GM19025 (cell line): ENCODE measurements at regions not wholly inside any gene's neighbourhood (a gene's known extent, or its start where the extent isn't known, plus 50 kb on each side); places are given as distances from the start of the nearest gene placed in this dataset.

Source experiments
- ATAC-seq: cut with Tn5 transposase; IDR thresholded peaks from one replicate; pipeline ENCODE4 v1.9.1; 2021; ENCODE audit warnings: mild to moderate bottlenecking, low read depth, moderate library complexity; ENCODE audit not compliant: unreplicated experiment

- no peak for ATAC-seq
These were observed 213.7 kb upstream of the BMP4 start for GRCh38 chr14:54170301-54170700.

GRCh38 chr14:54172114-54172513, 215.5 kb upstream of the BMP4 start:
- ATAC-seq, result no peak

GRCh38 chr14:54172562-54172961, 215.9 kb upstream of the BMP4 start:
- ATAC-seq, result no peak

GRCh38 chr14:54173802-54174201, 217.2 kb upstream of the BMP4 start:
- ATAC-seq, result no peak

- ATAC-seq, result no peak
These were observed 217.8 kb upstream of the BMP4 start for GRCh38 chr14:54174457-54174856.

GRCh38 chr14:54175298-54175942, 218.8 kb upstream of the BMP4 start:
- no peak for ATAC-seq

- no peak for ATAC-seq
These were observed 219.8 kb upstream of the CDKN3 start for GRCh38 chr14:54177019-54177418.

- no peak for ATAC-seq
These were observed 218.9 kb upstream of the CDKN3 start for GRCh38 chr14:54177641-54178621.

GRCh38 chr14:54182419-54183045, 214.3 kb upstream of the CDKN3 start:
- ATAC-seq, result no peak

GRCh38 chr14:54186821-54187763, 209.7 kb upstream of the CDKN3 start:
- no peak for ATAC-seq

- no peak for ATAC-seq
These were observed 208.6 kb upstream of the CDKN3 start for GRCh38 chr14:54188064-54188666.

- ATAC-seq, result no peak
These were observed 207.5 kb upstream of the CDKN3 start for GRCh38 chr14:54189333-54189732.

GRCh38 chr14:54189748-54190354, 207.0 kb upstream of the CDKN3 start:
- ATAC-seq, result no peak

GRCh38 chr14:54191846-54192245, 205.0 kb upstream of the CDKN3 start:
- no peak for ATAC-seq

GRCh38 chr14:54192610-54193009, 204.2 kb upstream of the CDKN3 start:
- no peak for ATAC-seq

- no peak for ATAC-seq
These were observed 202.9 kb upstream of the CDKN3 start for GRCh38 chr14:54193871-54194270.

- no peak for ATAC-seq
These were observed 202.3 kb upstream of the CDKN3 start for GRCh38 chr14:54194501-54194900.

GRCh38 chr14:54197369-54197768, 199.4 kb upstream of the CDKN3 start:
- no peak for ATAC-seq

GRCh38 chr14:54200726-54201125, 196.1 kb upstream of the CDKN3 start:
- no peak for ATAC-seq
